ENCODE measurements at regions not wholly inside any gene's neighbourhood (a gene's known extent, or its start where the extent isn't known, plus 50 kb on each side); places are given as distances from the start of the nearest gene placed in this dataset.

- intact Hi-C loops (cut with micrococcal nuclease) = no loop called here
- Mint-ChIP-seq H3K9me3 (no peaks in the 10 kb centered on the region), H3K27me3 (peaks cover 3% of the 10 kb centered on the region), H3K27ac (no peak overlapping the region), H3K4me3 (no peak overlapping the region), H3K36me3 (ENCODE audit: low read depth) (no peaks in the 10 kb centered on the region), H3K4me1 (ENCODE audit: low read depth) (no peaks in the 10 kb centered on the region)
Measured at GRCh38 chr11:69880826-69881445, 61.7 kb upstream of the FGF3 start.

- Mint-ChIP-seq H3K36me3 (ENCODE audit: low read depth) (no peaks in the 10 kb centered on the region), H3K4me1 (ENCODE audit: low read depth) (no peaks in the 10 kb centered on the region), H3K27me3 (peaks cover 3% of the 10 kb centered on the region), H3K27ac (no peak overlapping the region), H3K9me3 (no peaks in the 10 kb centered on the region), H3K4me3 (no peak overlapping the region)
- intact Hi-C loops (cut with micrococcal nuclease) = no loop called here
Measured at GRCh38 chr11:69881467-69882269, 62.5 kb upstream of the FGF3 start.

DNA sequence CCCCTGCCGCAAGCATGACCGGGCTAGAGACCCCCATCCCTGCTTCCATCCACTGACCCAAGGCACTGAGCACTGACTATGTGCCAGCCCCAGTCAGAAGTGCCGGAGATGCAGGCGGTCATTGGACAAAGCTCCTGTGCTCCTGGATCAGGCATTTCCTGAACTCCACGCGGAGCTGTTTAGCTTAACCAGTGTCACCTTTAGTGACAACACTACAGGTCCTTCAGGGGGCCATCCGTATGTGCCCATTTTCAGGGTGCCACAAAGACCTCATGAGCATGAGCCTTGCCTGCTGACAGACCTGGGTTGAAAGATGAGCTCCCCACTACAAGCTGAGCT, 63.0 kb upstream of the FGF3 start:
- Mint-ChIP-seq H3K27ac (no peak overlapping the region), H3K4me1 (ENCODE audit: low read depth) (no peaks in the 10 kb centered on the region), H3K27me3 (peaks cover 3% of the 10 kb centered on the region), H3K4me3 (no peak overlapping the region), H3K9me3 (no peaks in the 10 kb centered on the region), H3K36me3 (ENCODE audit: low read depth) (no peaks in the 10 kb centered on the region)
- intact Hi-C loops (cut with micrococcal nuclease) = no loop called here

DNA sequence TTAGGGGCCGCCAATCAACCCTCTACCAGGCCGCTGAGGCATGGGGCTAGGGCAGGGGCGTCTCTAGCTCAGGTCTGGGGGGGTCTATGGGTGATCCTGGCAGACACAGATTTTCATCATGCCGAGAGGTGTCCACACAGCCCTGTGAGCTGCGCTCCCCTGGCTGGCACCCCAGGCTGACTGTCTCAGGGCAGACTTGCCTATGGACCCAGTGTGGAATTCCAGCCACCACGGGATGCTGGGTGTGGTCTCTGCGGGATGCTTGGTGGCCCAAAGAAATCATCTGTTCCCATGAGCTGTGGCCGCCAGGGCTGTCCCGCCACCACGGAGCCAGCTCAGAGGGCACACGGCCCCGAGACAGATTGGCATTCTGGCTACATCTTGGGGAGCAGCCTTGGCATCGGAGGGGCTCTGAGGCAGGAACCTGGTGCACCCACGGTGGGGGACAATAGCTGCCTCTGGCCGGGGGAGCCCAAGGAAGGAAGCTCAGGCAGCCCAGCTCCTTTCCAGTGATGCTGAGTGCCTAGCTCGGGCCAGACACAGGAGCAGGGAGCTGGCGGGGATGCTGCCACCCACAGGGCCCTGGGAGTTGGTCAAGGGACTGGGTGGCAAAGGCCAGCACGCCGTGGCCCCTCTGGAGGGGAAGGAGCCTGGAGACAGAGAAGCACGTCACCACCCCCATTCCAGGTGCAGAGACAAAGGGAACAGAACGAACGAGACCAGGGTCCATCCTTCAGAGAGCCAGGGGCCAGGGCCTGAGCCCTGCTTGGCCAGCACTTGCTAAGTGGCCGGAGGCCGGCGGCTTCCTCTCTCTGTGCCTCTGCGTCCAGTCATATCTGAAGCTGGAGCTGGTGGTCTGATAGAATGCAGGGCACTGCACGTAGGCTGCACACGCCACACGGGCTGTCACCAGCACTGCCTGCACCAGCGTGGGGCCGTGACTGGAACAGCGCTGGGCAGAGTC, 64.4 kb upstream of the FGF3 start:
- H3K27me3 Mint-ChIP-seq = peaks cover 3% of the 10 kb centered on the region
- H3K9me3 Mint-ChIP-seq = no peaks in the 10 kb centered on the region
- no peak overlapping the region for H3K4me3 Mint-ChIP-seq
- intact Hi-C loops (cut with micrococcal nuclease) = no loop called here
- H3K36me3 Mint-ChIP-seq (ENCODE audit: low read depth) = no peaks in the 10 kb centered on the region
- H3K4me1 Mint-ChIP-seq (ENCODE audit: low read depth) = no peaks in the 10 kb centered on the region
- no peak overlapping the region for H3K27ac Mint-ChIP-seq

DNA sequence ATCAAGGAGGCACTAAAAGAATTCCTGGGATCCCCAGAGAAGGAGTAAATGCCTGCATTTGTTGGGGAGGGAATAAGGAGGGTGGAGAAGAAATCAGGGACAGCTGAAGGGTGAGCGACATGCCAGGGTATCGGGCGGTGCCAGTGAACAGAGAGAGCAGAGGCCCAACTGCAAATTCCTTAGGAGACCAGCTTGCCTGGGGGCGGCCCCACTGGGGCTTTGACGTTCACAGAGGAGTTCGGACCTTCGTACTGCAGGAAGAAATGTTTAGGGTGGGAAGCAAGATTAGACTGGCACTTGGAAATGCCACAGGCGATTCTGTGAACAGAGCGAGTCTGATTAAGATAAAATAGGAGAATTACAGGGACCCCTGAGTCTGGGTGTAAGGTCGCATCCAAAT, 65.1 kb upstream of the FGF3 start:
- no peak overlapping the region for H3K27ac Mint-ChIP-seq
- no peak overlapping the region for H3K4me3 Mint-ChIP-seq
- H3K4me1 Mint-ChIP-seq (ENCODE audit: low read depth) = no peaks in the 10 kb centered on the region
- intact Hi-C loops (cut with micrococcal nuclease) = no loop called here
- H3K27me3 Mint-ChIP-seq = peaks cover 7% of the 10 kb centered on the region
- no peaks in the 10 kb centered on the region for H3K9me3 Mint-ChIP-seq
- H3K36me3 Mint-ChIP-seq (ENCODE audit: low read depth) = no peaks in the 10 kb centered on the region

DNA sequence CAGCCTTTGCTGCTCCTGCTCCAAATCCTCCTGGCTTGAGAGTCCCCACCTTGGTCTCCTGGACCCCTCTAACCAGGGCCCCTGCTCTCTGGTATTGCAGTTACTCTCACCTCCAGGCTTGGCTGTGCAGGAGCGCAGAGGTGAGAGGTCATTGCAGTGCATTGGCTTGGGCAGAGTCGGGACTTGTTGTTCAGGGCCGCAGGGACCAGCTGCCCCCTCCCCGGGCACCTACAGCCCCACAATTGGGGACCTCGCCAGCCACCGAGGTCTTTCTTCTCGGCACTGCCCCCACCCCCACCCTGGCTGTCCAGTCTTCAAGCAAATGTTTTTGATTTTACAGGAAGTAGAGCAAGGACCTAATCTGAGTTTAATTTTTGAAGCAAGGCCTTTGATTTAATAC, 65.5 kb upstream of the FGF3 start:
- H3K9me3 Mint-ChIP-seq = no peaks in the 10 kb centered on the region
- H3K27ac Mint-ChIP-seq = no peak overlapping the region
- H3K4me1 Mint-ChIP-seq (ENCODE audit: low read depth) = no peaks in the 10 kb centered on the region
- no peaks in the 10 kb centered on the region for H3K36me3 Mint-ChIP-seq (ENCODE audit: low read depth)
- intact Hi-C loops (cut with micrococcal nuclease) = no loop called here
- peaks cover 10% of the 10 kb centered on the region for H3K27me3 Mint-ChIP-seq
- H3K4me3 Mint-ChIP-seq = no peak overlapping the region

- Mint-ChIP-seq H3K27ac (no peak overlapping the region), H3K9me3 (no peaks in the 10 kb centered on the region), H3K27me3 (peaks cover 26% of the 10 kb centered on the region), H3K4me1 (ENCODE audit: low read depth) (no peaks in the 10 kb centered on the region), H3K4me3 (no peak overlapping the region), H3K36me3 (ENCODE audit: low read depth) (no peaks in the 10 kb centered on the region)
- intact Hi-C loops (cut with micrococcal nuclease) = no loop called here
Measured at GRCh38 chr11:69887330-69887729, 68.1 kb upstream of the FGF3 start.

DNA sequence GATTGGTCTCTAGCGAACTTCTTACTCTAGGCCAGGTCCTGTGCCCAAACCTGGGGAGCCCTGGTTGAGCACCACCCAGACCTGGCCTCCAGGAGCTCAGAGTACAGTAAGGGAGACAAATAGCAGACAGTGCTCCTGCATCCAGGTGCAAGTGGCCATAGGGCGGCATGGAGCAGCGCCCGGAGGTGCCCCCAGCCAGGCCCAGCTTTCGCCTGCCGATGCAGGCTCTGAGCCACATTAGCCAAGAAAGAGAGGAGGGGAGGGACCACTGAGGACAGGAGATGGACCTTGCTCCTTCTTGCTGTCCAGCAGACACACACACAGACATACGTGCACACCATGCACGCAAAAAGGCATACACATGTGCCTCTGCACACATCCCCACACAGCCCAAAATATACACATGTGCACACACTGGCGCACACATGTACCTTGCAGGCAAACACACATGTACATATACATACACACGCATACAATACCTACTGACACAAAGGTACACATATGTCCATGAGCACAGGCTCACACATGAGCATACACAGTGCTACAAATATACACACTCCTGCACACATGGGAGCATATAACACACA, 68.7 kb upstream of the FGF3 start:
- intact Hi-C loops (cut with micrococcal nuclease) = loop anchor here (1.0 kb wide), 1 partner anchor 202 kb away; no protein-coding TSS in a partner anchor
- H3K4me3 Mint-ChIP-seq = no peak overlapping the region
- no peaks in the 10 kb centered on the region for H3K36me3 Mint-ChIP-seq (ENCODE audit: low read depth)
- H3K4me1 Mint-ChIP-seq (ENCODE audit: low read depth) = no peaks in the 10 kb centered on the region
- H3K27me3 Mint-ChIP-seq = peaks cover 32% of the 10 kb centered on the region
- H3K9me3 Mint-ChIP-seq = no peaks in the 10 kb centered on the region
- no peak overlapping the region for H3K27ac Mint-ChIP-seq

DNA sequence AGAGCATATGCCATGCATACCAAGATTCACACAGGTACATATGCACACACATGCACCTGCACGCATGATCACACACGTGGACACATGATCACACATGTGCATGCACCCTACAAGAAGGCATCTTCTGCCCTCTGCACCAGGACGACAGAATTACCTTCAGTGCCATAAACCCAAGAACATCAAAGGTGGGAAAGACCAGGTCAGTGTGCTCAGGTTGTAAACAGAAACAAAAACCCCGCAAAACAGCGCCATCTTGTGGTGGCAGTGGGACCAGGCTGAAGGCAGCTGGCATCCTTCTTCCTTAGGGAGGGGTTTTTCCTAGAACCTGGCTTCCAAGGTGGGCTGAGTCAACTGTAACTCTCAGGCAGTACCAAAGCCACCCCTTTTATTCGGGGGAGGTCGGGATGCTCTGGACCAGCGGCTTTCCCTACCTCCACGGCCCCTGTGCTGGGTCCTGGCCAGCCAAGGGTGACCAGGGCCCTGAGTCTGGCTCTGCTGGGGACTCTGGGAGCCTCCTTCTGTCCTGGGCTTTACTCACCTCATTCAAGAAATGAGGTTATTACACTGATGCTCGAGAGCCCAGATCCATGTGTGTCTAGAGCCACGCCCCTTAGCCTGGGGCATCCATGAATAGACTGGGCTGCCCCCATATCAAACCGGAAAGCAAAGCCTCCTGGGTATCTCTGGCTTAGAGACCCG, 69.4 kb upstream of the FGF3 start:
- H3K27me3 Mint-ChIP-seq = peaks cover 34% of the 10 kb centered on the region
- no peaks in the 10 kb centered on the region for H3K36me3 Mint-ChIP-seq (ENCODE audit: low read depth)
- no peak overlapping the region for H3K4me3 Mint-ChIP-seq
- no peaks in the 10 kb centered on the region for H3K9me3 Mint-ChIP-seq
- H3K4me1 Mint-ChIP-seq (ENCODE audit: low read depth) = no peaks in the 10 kb centered on the region
- intact Hi-C loops (cut with micrococcal nuclease) = loop anchor here (1.0 kb wide), 1 partner anchor 202 kb away; no protein-coding TSS in a partner anchor
- H3K27ac Mint-ChIP-seq = no peak overlapping the region

DNA sequence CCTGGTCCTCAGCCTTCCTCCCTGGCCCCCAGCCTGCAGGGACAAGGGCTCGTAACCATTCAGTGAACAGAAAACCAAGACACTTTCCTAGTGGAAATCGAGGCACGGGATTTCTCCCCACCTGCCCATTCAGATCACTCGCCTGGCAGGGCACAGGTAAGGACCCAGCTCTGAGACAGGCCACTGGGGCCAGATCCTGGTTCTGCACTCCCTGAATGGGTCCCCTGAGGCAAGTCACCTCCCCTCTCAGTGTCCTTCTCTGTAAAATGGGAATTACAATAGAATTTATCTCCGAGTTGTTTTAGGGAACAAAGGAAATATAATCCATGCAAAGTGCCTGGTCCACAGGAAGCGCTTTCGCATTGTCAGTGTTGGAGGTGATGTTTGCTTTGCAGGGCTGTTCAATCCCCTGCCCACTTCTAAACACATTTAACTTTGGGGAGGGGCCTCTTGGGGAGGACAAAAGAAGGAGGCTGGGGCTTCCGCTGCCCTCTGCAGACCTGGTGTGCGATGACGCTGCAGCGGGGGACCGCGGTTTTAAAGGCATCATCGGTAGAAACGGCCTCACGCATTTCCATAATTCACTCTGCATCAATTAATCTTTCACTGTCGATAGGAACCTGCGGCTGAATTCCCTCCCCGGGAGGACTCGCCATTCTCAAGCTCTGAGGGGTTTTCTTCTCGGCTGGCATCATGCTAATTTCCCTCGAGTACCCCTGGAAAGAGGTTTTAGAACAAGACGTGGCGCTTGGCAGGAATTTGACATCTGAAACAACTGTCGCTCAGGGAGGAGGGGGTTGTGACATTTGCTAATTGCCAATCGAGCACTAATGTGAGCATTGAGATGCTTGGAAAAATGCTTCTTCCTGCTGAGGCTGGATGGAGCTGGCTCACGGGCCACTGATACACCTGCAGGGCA, 70.4 kb upstream of the FGF3 start:
- H3K27ac Mint-ChIP-seq = no peak overlapping the region
- no peak overlapping the region for H3K4me3 Mint-ChIP-seq
- H3K4me1 Mint-ChIP-seq (ENCODE audit: low read depth) = no peaks in the 10 kb centered on the region
- H3K9me3 Mint-ChIP-seq = no peaks in the 10 kb centered on the region
- no peaks in the 10 kb centered on the region for H3K36me3 Mint-ChIP-seq (ENCODE audit: low read depth)
- H3K27me3 Mint-ChIP-seq = peaks cover 38% of the 10 kb centered on the region
- intact Hi-C loops (cut with micrococcal nuclease) = no loop called here

DNA sequence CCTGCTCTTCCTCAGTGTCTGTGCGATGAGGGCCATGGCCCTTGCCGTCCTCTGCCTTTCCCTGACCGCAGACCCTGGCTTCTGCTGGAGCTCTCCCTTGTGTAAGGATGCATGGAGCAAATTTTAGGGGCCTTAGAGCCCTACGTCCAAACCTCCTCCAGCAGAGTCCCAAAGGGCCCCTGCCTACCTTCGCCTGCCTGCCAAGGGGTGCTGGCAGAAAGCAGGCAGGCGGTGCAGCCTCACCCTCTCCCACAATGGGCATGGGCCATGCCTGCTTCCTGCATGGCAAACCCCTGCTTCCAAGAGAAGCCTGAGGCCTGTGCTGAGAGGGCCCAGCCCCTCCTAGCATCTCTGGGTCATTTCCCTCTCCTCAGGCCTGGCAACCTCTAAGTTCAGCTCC, 71.3 kb upstream of the FGF3 start:
- intact Hi-C loops (cut with micrococcal nuclease) = no loop called here
- no peak overlapping the region for H3K4me3 Mint-ChIP-seq
- H3K4me1 Mint-ChIP-seq (ENCODE audit: low read depth) = no peaks in the 10 kb centered on the region
- H3K27me3 Mint-ChIP-seq = peaks cover 38% of the 10 kb centered on the region
- H3K27ac Mint-ChIP-seq = no peak overlapping the region
- no peaks in the 10 kb centered on the region for H3K9me3 Mint-ChIP-seq
- H3K36me3 Mint-ChIP-seq (ENCODE audit: low read depth) = no peaks in the 10 kb centered on the region

DNA sequence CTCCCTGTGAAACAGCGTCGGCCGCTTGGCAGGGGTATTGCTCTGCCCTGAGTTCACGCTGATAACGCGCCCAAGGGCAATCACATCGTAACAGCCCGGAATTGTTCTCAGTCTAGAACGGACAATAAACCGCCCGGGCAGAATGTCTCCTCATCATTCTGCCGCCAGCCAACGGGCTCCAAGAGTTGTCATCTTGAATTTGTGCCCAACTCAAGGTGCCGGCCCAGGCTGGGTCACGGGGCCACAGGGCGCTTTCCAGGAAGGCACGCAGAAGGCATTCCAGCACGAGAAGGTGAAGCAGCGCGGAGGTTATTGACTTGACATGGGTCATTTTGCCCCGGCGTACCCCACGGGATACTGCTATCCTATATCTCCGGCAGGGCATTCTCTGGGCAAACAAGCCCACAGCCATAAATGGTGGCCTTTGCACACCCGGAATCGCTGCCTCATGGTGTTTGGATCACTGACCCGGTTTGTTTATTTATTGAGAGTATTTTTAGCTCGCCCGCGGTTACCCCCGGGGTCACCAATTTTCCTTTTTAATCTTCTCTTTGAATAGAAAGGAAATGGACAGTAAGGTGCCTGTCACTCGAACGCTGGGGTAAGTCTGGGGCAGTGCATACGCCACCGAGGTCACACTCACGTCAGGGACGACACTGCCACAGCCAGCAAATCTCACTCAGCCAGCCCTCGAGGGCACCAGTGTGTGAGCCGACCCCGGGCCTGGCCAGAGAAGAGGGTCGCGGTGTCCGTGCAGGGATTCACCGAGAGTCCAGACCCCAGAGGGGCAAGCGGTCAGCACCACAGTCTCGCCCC, 72.4 kb upstream of the FGF3 start:
- no peak overlapping the region for H3K4me3 Mint-ChIP-seq

More for the DNA sequence above, 72.4 kb upstream of the FGF3 start:
- Mint-ChIP-seq H3K9me3 (no peaks in the 10 kb centered on the region), H3K36me3 (ENCODE audit: low read depth) (no peaks in the 10 kb centered on the region), H3K27ac (no peak overlapping the region), H3K4me1 (ENCODE audit: low read depth) (no peaks in the 10 kb centered on the region), H3K27me3 (peaks cover 38% of the 10 kb centered on the region)
- intact Hi-C loops (cut with micrococcal nuclease) = no loop called here

Measured in dendritic cell treated with granulocyte-macrophage colony-stimulating factor and Interleukin-4, amounts not matched to agents 40 ng/mL and 50 ng/mL, for 4 days (primary cell).